Effector memory CD8-positive, alpha-beta T cell (primary cell): ENCODE measurements at regions not wholly inside any gene's neighbourhood (a gene's known extent, or its start where the extent isn't known, plus 50 kb on each side); places are given as distances from the start of the nearest gene placed in this dataset.
A peak's percentile ranks its signal among the peaks of the same experiment; 100 is the strongest.

Experiments
- ATAC-seq: fragments of 150-1000 bp; cut with Tn5 transposase; replicated peaks from 2 replicates; pipeline ENCODE4 v1.10.0; 2021; ENCODE audit warnings: mild to moderate bottlenecking, moderate library complexity
- DNase-seq, 3 experiments: peaks; one replicate each; pipeline ENCODE4 v3.0.0; 2021
- H3K27ac Mint-ChIP-seq, 2 donors: one replicate each; pipeline ENCODE4 v1.8.0; 2022; ENCODE audit warnings: mild to moderate bottlenecking in 2 of 2, mixed read lengths in 2 of 2, moderate library complexity in 2 of 2
- H3K27me3 Mint-ChIP-seq, 2 donors: one replicate each; pipeline ENCODE4 v1.8.0; 2022; ENCODE audit warnings: mixed read lengths in 2 of 2
- H3K36me3 Mint-ChIP-seq: one replicate; pipeline ENCODE4 v1.8.0; 2022; ENCODE audit warnings: mild to moderate bottlenecking, moderate library complexity, mixed read lengths; ENCODE audit not compliant: insufficient read depth
- H3K4me1 Mint-ChIP-seq, 2 donors: one replicate each; pipeline ENCODE4 v1.8.0; 2022; ENCODE audit warnings: low read depth in 2 of 2, mixed read lengths in 2 of 2
- H3K4me3 Mint-ChIP-seq, 2 donors: one replicate each; pipeline ENCODE4 v1.8.0; 2022; ENCODE audit warnings: mild to moderate bottlenecking in 2 of 2, mixed read lengths in 2 of 2, moderate library complexity in 2 of 2
- H3K9me3 Mint-ChIP-seq, 2 donors: one replicate each; pipeline ENCODE4 v1.8.0; 2022; ENCODE audit warnings: mixed read lengths in 2 of 2

- Mint-ChIP-seq H3K27ac (no peak overlapping the region), H3K4me1 (peaks cover 0 to 3% of the 10 kb centered on the region in 2 donors), H3K9me3 (no peaks in the 10 kb centered on the region), H3K36me3 (no peaks in the 10 kb centered on the region), H3K27me3 (peaks cover 39 to 60% of the 10 kb centered on the region in 2 donors), H3K4me3 (no peak overlapping the region)
- ATAC-seq (no peak), DNase-seq (no peak)
These were observed 106.4 kb upstream of the SCOC start for GRCh38 chr4:140266958-140267568.

DNA sequence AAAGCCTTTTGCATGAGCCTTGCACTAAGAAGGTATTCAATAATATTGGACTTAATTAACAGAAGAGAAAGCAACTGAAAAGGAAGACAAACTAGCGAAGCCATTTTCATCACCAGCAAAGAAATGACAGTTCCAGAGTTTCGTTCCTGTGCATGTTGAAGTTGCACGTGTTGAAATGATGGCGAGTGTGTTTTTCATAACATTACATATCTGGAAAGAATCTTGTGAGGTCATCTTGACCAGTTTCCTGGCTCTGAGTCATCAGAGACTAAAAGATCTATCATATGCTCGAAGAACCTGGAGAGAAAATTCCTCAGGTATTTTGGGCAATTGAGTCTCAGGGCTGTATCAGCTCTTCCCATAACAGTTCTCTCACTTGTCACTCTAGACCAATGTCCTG, 106.2 kb upstream of the MAML3 start:
- Mint-ChIP-seq H3K4me1 (peaks cover 0 to 3% of the 10 kb centered on the region in 2 donors), H3K27ac (no peak overlapping the region), H3K27me3 (peaks cover 33 to 55% of the 10 kb centered on the region in 2 donors), H3K4me3 (no peak overlapping the region), H3K36me3 (no peaks in the 10 kb centered on the region), H3K9me3 (no peaks in the 10 kb centered on the region)
- ATAC-seq (no peak), DNase-seq (no peak)

DNA sequence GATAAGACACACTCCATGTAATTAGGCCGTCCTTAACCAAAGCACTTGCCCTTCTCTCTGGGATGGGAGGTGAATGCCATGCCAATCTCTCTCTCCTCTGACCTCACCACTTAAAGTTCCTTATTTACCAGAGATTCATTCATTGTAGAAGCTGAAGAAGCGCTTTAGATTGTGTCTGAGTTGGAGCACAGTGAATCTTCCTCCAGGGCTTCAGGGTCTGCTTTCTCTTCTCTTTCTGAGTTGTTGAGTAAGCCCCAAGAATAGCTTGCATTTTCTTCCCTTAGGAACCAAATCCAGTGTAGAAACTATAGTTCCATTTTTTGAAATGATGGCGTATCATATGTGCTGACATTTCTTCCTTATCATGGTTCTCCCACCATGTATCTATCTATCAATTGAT, 104.5 kb upstream of the MAML3 start:
- no peaks in the 10 kb centered on the region for H3K36me3 Mint-ChIP-seq
- H3K4me3 Mint-ChIP-seq = no peak overlapping the region
- H3K9me3 Mint-ChIP-seq = no peaks in the 10 kb centered on the region
- DNase-seq (no peak), ATAC-seq (no peak)
- peaks cover 3 to 4% of the 10 kb centered on the region in 2 donors for H3K4me1 Mint-ChIP-seq
- H3K27ac Mint-ChIP-seq = no peak overlapping the region
- H3K27me3 Mint-ChIP-seq = peaks cover 37 to 67% of the 10 kb centered on the region in 2 donors

DNA sequence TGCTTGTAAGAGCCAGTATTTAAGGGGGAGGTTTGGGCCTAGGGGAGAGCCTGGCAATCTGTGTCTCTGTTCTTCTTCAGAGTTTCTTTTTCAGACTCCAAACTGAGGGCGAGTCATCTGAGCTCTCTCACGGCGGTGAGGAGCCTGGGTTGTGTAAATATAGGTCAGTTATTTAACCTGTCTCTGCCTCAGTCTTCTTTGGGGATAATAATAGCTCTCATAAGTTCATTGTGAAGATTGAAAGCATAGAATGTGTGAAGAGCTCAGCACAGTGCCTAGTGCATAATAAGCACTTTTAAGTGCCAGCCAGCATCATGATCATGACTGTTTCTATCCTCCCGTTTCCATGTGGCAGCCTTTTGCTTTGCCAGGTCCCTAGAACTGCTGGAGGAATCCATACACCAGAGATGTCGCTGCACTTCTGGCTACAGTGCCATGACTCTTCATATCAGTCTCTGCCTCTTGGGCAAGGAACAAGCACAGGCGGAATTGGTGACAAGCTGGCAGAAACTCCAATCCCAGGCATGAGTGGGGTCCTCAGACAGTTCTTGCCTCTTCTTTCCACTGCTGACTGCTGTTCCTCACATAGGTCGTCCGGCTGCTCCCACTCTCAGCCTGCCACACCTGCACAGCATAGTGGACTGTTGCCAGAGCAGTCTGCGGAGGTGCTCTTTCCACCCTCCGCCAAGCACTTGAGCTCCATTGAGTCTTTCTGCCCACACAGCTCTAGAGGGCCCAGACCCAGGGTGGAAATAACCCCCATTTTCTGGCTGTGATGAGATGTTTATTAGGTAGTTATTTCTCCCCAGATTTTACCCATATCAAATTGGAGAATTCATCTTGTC, 103.7 kb upstream of the MAML3 start:
- H3K27ac Mint-ChIP-seq = no peak overlapping the region
- H3K4me1 Mint-ChIP-seq = peaks cover 0 to 6% of the 10 kb centered on the region in 2 donors
- no peaks in the 10 kb centered on the region for H3K36me3 Mint-ChIP-seq
- DNase-seq = no peak
- ATAC-seq = no peak
- no peaks in the 10 kb centered on the region for H3K9me3 Mint-ChIP-seq
- no peak overlapping the region for H3K4me3 Mint-ChIP-seq
- peaks cover 34 to 62% of the 10 kb centered on the region in 2 donors for H3K27me3 Mint-ChIP-seq

DNA sequence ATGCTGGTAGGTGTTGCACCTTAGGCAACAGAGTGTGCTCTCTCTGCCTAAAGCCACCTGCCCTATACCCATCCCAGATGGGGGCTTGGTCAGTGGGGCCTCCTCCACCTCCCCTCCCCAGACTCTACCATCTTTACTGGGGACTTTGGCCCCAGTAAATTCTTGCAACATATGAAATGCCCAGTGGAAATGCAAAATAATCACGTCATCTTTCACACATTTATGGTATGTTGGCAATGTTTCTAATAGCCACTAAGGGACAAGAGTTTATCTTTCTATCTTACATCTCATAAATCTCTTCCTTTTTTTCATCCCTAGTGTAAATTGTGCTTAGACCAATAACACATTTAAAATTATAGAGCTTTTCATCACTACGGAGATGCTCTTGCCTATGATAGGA, 103.0 kb upstream of the MAML3 start:
- Mint-ChIP-seq H3K4me3 (no peak overlapping the region), H3K4me1 (peaks cover 0 to 6% of the 10 kb centered on the region in 2 donors), H3K27ac (no peak overlapping the region), H3K9me3 (no peaks in the 10 kb centered on the region), H3K36me3 (no peaks in the 10 kb centered on the region), H3K27me3 (peaks cover 37 to 67% of the 10 kb centered on the region in 2 donors)
- DNase-seq (no peak), ATAC-seq (no peak)

- no peaks in the 10 kb centered on the region for H3K36me3 Mint-ChIP-seq
- H3K27me3 Mint-ChIP-seq = peaks cover 43 to 67% of the 10 kb centered on the region in 2 donors
- H3K9me3 Mint-ChIP-seq = no peaks in the 10 kb centered on the region
- H3K4me1 Mint-ChIP-seq = peaks cover 0 to 6% of the 10 kb centered on the region in 2 donors
- DNase-seq (no peak), ATAC-seq (no peak)
- H3K4me3 Mint-ChIP-seq = no peak overlapping the region
- no peak overlapping the region for H3K27ac Mint-ChIP-seq
These were observed 102.4 kb upstream of the MAML3 start for GRCh38 chr4:140256335-140256734.

DNA sequence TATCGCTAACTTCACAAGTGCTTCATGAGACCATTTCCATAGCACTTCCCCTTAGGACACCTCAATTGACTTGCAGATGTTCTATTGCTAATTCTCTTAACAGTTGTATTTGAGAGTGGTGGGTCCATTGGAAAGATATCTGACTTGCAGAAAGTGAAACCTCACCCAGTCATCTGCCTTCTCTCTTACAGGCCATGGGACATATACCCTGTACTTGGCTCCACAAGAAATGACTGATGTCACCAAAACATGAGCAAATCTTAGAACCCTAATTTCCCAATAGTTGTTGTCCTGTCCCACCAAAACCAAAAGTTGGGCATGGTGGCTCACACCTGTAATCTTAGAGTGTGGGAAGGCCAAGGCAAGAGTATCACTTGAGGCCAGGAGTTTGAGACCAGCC, 101.9 kb upstream of the MAML3 start:
- Mint-ChIP-seq H3K4me1 (peaks cover 0 to 6% of the 10 kb centered on the region in 2 donors), H3K27me3 (peaks cover 45 to 67% of the 10 kb centered on the region in 2 donors), H3K9me3 (no peaks in the 10 kb centered on the region), H3K4me3 (no peak overlapping the region), H3K27ac (no peak overlapping the region), H3K36me3 (no peaks in the 10 kb centered on the region)
- no peak for ATAC-seq
- no peak for DNase-seq

GRCh38 chr4:140255467-140255866, 101.5 kb upstream of the MAML3 start:
- no peak for ATAC-seq
- H3K9me3 Mint-ChIP-seq = no peaks in the 10 kb centered on the region

DNA sequence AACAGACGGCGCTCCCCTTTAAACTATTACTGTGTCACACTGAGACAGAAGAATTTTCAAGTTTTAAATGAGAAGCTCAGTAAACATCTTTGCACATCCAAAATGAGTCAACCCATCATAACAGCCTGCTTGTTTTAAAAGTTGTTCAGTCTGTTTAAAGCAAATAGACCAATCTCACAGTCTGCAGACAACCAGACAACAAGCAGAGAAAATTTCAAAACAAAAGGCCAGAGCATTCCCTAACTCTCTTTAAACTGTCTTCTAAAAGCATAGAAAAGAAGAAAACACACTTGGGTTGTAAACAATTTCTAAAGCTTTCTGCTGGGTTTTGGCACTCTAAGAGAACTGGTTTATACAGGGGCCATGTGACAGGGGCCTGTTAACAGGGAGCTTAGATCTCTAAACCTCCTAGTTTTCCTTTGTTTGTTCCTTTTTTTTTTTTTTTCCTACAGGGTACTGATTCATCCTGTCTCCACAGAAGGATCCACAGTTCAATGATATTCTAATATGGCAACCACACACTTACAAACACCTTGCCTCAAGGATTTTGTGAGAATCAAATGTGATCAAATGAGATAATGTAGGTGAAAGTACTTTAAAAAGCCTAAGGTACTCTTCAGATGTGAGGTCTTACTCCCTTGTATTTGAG, 100.8 kb upstream of the MAML3 start:
- Mint-ChIP-seq H3K27me3 (peaks cover 51 to 73% of the 10 kb centered on the region in 2 donors), H3K4me3 (no peak overlapping the region), H3K4me1 (peaks cover 0 to 6% of the 10 kb centered on the region in 2 donors), H3K9me3 (no peaks in the 10 kb centered on the region), H3K27ac (no peak overlapping the region), H3K36me3 (no peaks in the 10 kb centered on the region)
- ATAC-seq (no peak), DNase-seq (no peak)

More at GRCh38 chr4:140255467-140255866, 101.5 kb upstream of the MAML3 start:
- H3K36me3 Mint-ChIP-seq = no peaks in the 10 kb centered on the region
- H3K4me1 Mint-ChIP-seq = peaks cover 0 to 6% of the 10 kb centered on the region in 2 donors
- no peak overlapping the region for H3K4me3 Mint-ChIP-seq
- peaks cover 50 to 68% of the 10 kb centered on the region in 2 donors for H3K27me3 Mint-ChIP-seq
- no peak overlapping the region for H3K27ac Mint-ChIP-seq
- no peak for DNase-seq

- DNase-seq (no peak), ATAC-seq (no peak)
- Mint-ChIP-seq H3K36me3 (no peaks in the 10 kb centered on the region), H3K27me3 (peaks cover 39 to 63% of the 10 kb centered on the region in 2 donors), H3K4me3 (peak overlapping the region; percentile 65 to 67), H3K9me3 (no peaks in the 10 kb centered on the region), H3K27ac (no peak overlapping the region), H3K4me1 (peaks cover 0 to 6% of the 10 kb centered on the region in 2 donors)
These were observed 99.6 kb upstream of the MAML3 start for GRCh38 chr4:140253556-140254027.

GRCh38 chr4:140252742-140253555, 99.0 kb upstream of the MAML3 start:
- peak overlapping the region; percentile 65 to 67 for H3K4me3 Mint-ChIP-seq
- H3K9me3 Mint-ChIP-seq = no peaks in the 10 kb centered on the region
- peaks cover 37 to 57% of the 10 kb centered on the region in 2 donors for H3K27me3 Mint-ChIP-seq
- H3K4me1 Mint-ChIP-seq = peaks cover 0 to 6% of the 10 kb centered on the region in 2 donors
- no peak overlapping the region for H3K27ac Mint-ChIP-seq
- ATAC-seq (peak; percentile 84), DNase-seq (peak; percentile 41 to 52 (median 45))
- H3K36me3 Mint-ChIP-seq = no peaks in the 10 kb centered on the region

DNA sequence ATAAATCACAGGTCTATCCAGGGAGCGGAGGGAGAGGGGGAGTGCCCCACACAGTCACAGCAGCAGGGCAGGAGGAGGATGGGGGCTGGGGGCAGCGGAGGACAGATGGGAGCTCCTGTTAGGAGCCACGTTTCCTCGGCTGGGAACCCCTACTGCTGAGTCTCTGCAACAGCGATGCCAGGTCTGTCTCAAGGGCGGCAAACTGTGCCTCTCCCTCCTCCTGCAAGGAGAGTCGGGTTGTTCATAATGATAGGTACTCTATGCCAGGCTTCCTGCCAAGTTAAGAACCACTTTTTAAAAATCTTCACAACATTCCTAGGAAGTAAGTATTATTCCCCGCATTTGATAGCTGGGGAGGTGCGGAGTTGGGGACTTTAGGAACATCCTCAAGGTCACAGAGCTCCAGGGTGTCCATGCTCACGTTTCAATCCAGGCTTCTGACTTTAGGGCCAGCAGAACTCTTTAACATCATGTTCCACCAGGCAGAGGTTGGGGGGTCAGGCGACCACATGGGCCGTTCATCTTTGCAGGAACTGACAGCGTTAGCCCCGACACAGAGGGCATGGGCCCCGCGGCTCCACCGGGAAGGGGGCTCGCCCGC, 98.3 kb upstream of the MAML3 start:
- Mint-ChIP-seq H3K9me3 (no peaks in the 10 kb centered on the region), H3K27ac (no peak overlapping the region), H3K36me3 (no peaks in the 10 kb centered on the region), H3K27me3 (peaks cover 37 to 50% of the 10 kb centered on the region in 2 donors), H3K4me3 (peak overlapping the region; percentile 65 to 67), H3K4me1 (peaks cover 0 to 6% of the 10 kb centered on the region in 2 donors)
- DNase-seq (peak in 1 of 3 experiments; percentile 3), ATAC-seq (no peak)
